Right hindlimb (tissue), 1 donor: ENCODE measurements at regions not wholly inside any gene's neighbourhood (a gene's known extent, or its start where the extent isn't known, plus 50 kb on each side); places are given as distances from the start of the nearest gene placed in this dataset.

Experiments used
- DNase-seq: peaks from one replicate; pipeline ENCODE4 v3.0.0-alpha.2; 2018

- no peak for DNase-seq
Observed at GRCh38 chr11:10641912-10642697, 51.5 kb downstream of the IRAG1 start.

GRCh38 chr11:10641177-10641911 is 52.2 kb downstream of the IRAG1 start:
- peak; percentile 18 for DNase-seq

GRCh38 chr11:10640308-10640707 is 53.2 kb downstream of the IRAG1 start:
- peak; percentile 15 for DNase-seq

GRCh38 chr11:10639350-10639749 is 54.2 kb downstream of the IRAG1 start:
- peak; percentile 5 for DNase-seq

GRCh38 chr11:10638316-10638925 is 55.1 kb downstream of the IRAG1 start:
- peak; percentile 87 for DNase-seq

GRCh38 chr11:10637731-10638151 is 55.8 kb downstream of the IRAG1 start:
- DNase-seq: peak; percentile 52

GRCh38 chr11:10634407-10634806 is 59.1 kb downstream of the IRAG1 start:
- no peak for DNase-seq

- DNase-seq: no peak
Observed at GRCh38 chr11:10633261-10633660, 60.3 kb downstream of the IRAG1 start.

- no peak for DNase-seq
Observed at GRCh38 chr11:10632483-10632882, 61.1 kb downstream of the IRAG1 start.

- DNase-seq: no peak
Observed at GRCh38 chr11:10631761-10632160, 61.8 kb downstream of the IRAG1 start.

- no peak for DNase-seq
Observed at GRCh38 chr11:10629411-10630002, 61.0 kb upstream of the LYVE1 start.

GRCh38 chr11:10628508-10629236 is 60.2 kb upstream of the LYVE1 start:
- no peak for DNase-seq

GRCh38 chr11:10627816-10628215 is 59.4 kb upstream of the LYVE1 start:
- no peak for DNase-seq

- no peak for DNase-seq
Observed at GRCh38 chr11:10627291-10627690, 58.8 kb upstream of the LYVE1 start.

GRCh38 chr11:10625982-10626311 is 57.5 kb upstream of the LYVE1 start:
- DNase-seq: no peak

- DNase-seq: no peak
Observed at GRCh38 chr11:10625281-10625981, 57.0 kb upstream of the LYVE1 start.

- DNase-seq: no peak
Observed at GRCh38 chr11:10623797-10624761, 55.6 kb upstream of the LYVE1 start.

GRCh38 chr11:10622957-10623791 is 54.7 kb upstream of the LYVE1 start:
- DNase-seq: no peak

GRCh38 chr11:10622108-10622507 is 53.6 kb upstream of the LYVE1 start:
- no peak for DNase-seq

- no peak for DNase-seq
Observed at GRCh38 chr11:10619131-10619680, 50.7 kb upstream of the LYVE1 start.
